ENCODE measurements at regions not wholly inside any gene's neighbourhood (a gene's known extent, or its start where the extent isn't known, plus 50 kb on each side); places are given as distances from the start of the nearest gene placed in this dataset.
"Not testable (repeated sequence)": the region's sequence is repeated elsewhere in the genome, so short reads cannot be mapped to it uniquely, and the experiment has no call there.

DNA sequence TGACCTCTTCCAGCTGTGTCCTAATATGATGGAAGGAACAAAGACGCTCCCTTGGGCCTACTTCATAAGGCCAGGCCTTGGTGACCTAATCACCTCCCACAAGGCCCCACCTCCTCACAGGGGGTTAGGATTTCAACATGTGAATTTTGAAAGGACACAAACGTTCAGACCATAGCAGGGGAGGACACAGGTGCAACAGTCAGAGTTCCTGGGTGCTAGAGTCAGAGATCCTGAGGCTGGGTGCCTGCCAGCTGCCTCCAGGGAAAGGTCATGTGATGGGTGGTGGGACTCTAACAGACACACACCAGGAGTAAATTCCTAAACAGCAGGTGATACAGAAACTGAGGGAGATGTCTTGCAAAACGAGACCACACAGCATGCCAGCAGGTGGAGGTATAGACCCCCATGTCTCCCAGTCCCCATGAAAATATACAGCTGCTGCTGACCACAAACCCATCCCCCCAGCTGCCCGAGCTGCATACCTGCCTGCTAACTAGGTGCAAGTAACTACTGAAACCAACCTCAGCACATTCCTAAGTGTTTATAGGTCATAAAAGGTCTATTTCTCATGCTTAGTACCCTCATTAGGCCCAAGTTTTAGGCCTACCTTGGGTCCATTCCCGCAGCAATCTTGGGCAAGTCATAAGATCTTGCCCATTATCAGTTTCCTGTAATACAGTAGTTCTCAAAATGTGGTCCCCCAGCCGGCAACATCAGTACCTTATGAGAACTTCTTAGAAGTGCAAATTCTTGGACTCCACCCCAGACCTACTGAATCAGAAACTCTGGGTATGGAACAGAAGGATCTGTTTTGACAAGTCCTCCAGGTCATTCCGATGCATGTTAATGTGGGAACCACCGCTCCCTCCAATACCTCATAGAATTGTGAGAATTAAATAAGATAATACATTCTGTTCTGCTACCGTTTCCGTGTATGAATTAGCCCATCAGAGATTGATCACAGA lies 245.3 kb downstream of the ENC1 start:
- peak; percentile 50 for ATAC-seq
- intact Hi-C loops (cut with DNase I, micrococcal nuclease) = no loop called here
- peak in 1 of 2 donors; percentile 18 for DNase-seq

GRCh38 chr5:74394528-74394915 lies 246.0 kb downstream of the ENC1 start:
- intact Hi-C loops (cut with DNase I, micrococcal nuclease) = no loop called here
- DNase-seq (no peak), ATAC-seq (peak; percentile 52)

DNA sequence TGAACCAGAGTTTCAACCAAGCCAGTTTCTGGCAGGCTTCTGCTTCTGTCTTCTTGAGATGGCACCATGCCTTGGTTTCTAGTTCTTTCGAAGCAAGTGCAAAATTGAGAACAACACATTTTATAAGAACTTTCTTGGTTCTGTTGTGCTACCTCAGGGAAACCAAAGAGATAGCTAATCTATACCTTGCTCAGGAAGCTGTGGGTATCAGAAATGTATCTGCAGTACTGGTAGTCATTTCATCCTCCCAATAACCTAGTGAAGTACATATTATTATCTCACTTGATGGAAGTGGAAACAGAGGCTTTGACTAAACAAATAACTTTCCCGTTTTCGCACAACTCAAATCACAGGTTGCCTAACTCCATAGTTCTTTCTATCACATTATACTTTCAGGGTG lies 246.6 kb downstream of the ENC1 start:
- DNase-seq (no peak), ATAC-seq (no peak)
- intact Hi-C loops (cut with DNase I, micrococcal nuclease) = no loop called here

DNA sequence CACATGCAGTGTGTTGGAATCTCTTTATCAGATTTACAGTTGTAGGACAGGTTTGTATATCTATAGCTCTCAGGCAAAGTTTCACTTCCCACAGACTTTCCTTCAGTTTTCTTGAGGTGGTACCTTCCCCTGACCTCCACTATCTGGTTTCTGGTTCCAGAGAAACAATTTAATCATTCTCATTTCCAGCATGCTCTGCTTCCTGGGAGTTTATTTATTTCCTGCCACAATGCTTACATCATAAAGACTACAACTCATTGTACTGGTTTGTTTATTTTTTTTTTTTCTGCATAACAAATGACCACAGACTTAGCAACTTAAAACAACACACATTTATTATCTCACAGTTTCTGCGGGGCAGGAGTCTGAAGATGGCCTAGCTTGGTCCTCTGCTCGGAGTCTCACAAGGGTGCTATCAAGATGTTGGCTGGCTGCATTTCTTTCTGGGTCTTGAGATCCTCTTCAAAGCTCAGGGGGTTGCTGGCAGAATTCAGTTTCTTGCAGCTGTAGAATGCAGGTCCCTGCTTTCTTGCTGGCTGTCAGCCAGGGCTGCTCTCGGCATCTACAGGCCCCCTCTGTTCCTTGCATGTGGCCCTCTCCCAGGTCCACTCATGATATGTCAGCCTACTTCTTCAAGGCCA lies 247.7 kb downstream of the ENC1 start:
- DNase-seq = no peak
- intact Hi-C loops (cut with DNase I, micrococcal nuclease) = no loop called here

DNA sequence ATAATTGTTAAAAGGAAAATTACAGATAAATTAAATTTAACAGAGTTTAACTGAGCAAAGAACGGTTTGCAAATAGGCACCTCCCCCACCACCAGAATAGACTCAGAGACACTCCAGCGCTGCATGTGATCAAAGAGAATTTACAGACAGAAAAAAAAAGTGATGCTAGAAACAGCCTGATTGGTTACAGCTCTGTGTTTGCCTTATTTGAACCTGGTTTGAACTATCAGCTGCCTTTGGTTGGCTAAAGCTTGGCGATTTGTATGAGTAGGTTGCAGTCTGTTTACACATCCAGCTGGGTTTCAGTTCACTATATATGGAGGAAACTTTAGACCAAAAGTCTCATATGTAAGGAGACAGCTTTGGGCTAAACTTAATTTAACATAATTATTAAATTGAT lies 249.1 kb downstream of the ENC1 start:
- DNase-seq = no peak
- intact Hi-C loops (cut with DNase I, micrococcal nuclease) = no loop called here
- ATAC-seq = no peak

More for the DNA sequence above, 247.7 kb downstream of the ENC1 start:
- ATAC-seq = no peak

DNA sequence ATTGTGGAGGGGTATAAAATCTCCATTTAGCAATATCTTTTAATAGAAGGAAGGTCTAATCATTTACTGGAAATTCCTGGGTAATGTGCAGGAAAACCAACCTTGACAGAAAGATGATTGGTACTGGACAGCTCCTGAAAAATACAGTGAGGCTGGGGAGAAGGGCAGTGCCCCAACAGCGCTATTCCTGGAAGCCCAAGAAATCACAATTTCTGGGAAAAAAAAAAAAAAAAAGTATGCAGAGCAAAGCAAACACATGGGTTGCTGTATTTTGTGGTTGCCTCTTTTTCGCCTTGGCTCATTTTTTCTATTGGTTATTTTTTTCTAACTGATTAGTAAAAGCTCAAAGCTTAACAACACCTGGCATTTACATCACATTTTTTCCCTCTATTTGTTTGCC lies 249.7 kb downstream of the ENC1 start:
- intact Hi-C loops (cut with DNase I, micrococcal nuclease) = no loop called here
- DNase-seq = no peak

GRCh38 chr5:74390306-74390637 lies 250.3 kb downstream of the ENC1 start:
- intact Hi-C loops (cut with DNase I, micrococcal nuclease) = no loop called here

More for the DNA sequence above, 249.7 kb downstream of the ENC1 start:
- no peak for ATAC-seq

DNA sequence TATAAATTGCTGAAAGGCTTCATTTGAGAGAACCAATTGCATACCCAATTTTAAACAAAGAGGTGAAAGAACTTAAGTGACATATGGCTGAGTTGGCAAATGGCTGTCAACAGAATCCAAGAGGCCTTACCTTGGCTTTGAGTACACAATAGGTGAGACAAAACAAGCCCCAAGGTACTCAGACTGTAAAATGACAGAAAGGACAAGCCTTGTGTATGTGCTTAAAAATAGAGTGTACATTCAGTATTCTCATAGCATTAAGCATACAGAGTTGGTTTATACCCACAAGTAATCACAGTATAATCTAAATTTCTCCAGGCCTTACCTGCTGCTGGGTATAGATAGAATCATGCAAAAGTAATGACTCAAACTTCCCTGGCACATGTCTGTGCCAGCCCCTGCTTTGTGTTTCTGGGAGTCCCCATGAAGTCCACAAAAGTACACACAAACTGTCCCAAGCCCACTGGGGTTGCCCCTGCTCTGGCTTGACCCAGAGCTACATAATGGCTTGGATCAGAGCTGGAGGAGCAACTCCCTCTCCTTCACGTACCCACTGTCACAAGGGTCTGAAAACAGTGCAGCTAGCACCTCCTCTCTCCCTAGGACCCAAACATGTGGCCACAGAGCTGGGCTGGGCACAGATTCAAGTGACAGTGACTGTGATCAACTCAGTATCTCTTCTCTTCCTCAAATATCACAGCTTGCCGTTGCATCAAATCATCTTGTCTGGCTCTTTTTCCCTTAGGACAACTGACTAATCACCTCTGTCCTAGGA lies 250.8 kb downstream of the ENC1 start:
- ATAC-seq (no peak), DNase-seq (no peak)
- intact Hi-C loops (cut with DNase I, micrococcal nuclease) = no loop called here

More at GRCh38 chr5:74390306-74390637, 250.3 kb downstream of the ENC1 start:
- DNase-seq (no peak), ATAC-seq (no peak)

DNA sequence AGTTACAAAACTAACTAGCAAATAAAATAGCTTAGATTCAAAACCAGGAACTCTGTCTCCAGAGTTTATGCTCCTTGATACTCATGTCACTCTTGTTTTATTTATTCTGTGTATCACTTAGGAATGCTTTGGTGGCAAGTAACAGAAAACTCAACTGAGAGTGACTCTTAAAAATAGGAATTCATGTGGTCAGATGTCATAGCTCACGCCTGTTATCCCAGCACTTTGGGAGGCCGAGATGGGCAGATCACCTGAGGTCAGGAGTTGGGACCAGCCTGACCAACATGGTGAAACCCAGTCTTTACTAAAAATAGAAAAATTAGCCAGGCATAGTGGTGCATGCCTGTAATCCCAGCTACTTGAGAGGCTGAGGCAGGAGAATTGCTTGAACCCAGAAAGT lies 252.1 kb downstream of the ENC1 start:
- ATAC-seq; DNase-seq; intact Hi-C loops (cut with DNase I, micrococcal nuclease): not testable (repeated sequence)

GRCh38 chr5:74386571-74387334 lies 253.8 kb downstream of the ENC1 start:
- ATAC-seq (no peak), DNase-seq (no peak)
- intact Hi-C loops (cut with DNase I, micrococcal nuclease) = no loop called here

GRCh38 chr5:74384851-74385250 lies 255.7 kb downstream of the ENC1 start:
- DNase-seq (no peak), ATAC-seq (no peak)
- intact Hi-C loops (cut with DNase I, micrococcal nuclease) = no loop called here

- ATAC-seq (no peak), DNase-seq (no peak)
- intact Hi-C loops (cut with DNase I, micrococcal nuclease) = no loop called here
Measured at GRCh38 chr5:74382987-74383593, 257.4 kb downstream of the ENC1 start.

DNA sequence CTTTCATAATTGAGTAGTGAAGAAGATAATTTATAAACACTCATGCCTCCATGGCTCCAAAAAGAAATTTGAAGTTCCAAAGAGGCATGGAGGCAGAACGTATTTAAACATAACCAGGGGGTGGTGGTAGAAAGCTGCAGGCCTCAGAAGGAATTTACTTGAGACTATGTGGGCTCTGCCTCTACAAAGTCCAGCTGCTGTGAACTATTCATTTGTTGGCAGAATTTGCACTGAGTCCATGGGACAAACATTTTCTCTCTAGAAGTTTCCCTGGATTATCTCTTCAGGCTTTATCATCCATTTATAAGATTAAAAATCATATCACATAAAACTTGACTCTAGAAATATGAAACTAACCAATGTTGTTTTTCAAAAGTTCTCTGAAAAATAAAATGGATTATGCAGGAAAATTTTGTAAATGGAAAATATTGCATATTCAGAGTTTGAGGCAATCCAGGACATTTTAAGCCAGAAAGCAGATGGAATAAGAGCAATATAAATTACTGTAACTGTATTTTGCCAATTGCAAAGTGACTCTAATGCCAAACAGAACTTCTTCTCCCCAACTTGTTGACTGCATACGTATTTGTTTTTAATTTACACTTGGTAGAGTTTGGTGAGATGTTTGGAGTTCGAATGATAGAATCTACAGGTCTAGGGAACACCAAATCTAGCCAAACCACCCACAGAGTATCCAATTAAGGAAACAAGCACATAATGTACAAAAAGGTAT lies 258.2 kb downstream of the ENC1 start:
- no peak for DNase-seq
- intact Hi-C loops (cut with DNase I, micrococcal nuclease) = no loop called here
- no peak for ATAC-seq

- ATAC-seq (peak; percentile 62), DNase-seq (no peak)
- intact Hi-C loops (cut with DNase I, micrococcal nuclease) = no loop called here
Measured at GRCh38 chr5:74380193-74380592, 260.3 kb downstream of the ENC1 start.

DNA sequence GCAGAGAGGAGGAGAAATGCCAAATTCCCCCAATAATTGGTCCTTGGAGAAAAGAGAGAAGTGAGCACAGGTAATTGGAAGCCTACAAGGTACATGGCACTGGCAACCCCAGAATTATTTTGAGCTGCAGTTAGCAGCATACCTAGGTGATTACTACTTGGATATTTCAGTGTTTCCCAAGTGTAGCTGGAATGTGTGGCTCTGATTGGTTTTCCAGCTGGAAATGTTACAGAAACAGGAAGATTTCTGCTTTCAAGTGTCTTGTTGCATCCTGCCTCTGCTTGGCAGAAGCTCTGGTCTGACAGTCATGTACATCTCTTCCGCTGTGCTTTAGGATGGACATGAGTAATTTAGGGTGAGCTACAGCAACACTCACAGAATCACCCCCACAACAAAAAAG lies 262.1 kb downstream of the ENC1 start:
- DNase-seq (no peak), ATAC-seq (no peak)
- intact Hi-C loops (cut with DNase I, micrococcal nuclease) = no loop called here

DNA sequence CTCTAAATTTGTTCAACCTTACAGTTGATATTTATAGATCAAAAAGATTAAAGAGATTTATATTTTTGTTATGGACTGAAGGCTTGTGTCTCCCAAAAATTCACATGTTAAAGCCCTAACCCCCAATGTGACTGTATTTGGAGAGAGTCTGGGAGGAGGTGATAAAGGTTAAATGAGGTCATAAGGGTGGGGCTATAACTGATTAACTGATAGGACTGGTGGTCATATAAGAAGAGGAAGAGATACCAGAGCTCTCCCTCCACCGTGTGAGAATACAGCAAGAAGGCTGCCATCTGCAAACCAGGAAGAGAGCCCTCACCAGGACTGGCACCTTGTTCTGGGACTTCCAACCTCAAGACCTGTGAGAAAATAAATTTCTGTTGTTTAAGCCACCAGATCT lies 264.3 kb downstream of the ENC1 start:
- DNase-seq (no peak), ATAC-seq (peak; percentile 39)
- intact Hi-C loops (cut with DNase I, micrococcal nuclease) = no loop called here

DNA sequence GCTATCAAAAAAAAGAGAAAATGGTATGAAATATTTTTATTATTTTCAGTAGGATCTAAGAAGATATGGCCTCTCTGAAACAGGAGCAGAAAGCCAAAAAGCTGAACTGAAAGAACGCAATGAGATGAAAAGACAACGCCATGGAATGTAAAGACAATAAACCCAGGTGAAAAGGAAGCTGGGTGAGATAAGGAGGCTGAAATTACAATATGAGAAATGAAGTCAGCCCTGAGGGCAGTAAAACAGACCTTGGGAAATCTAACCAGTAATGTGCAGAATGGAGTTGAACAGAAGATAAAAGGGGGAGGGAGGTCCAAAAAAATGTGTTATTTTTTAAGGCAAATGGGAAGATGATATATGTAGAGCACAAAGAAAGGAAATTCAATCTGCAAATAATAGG lies 265.3 kb downstream of the ENC1 start:
- intact Hi-C loops (cut with DNase I, micrococcal nuclease) = no loop called here
- no peak for DNase-seq
- ATAC-seq = peak; percentile 91

- DNase-seq (no peak), ATAC-seq (peak; percentile 44)
- intact Hi-C loops (cut with DNase I, micrococcal nuclease) = no loop called here
Measured at GRCh38 chr5:74374656-74375055, 265.9 kb downstream of the ENC1 start.

Measured in left colon (tissue), 2 donors.